GM18907 (cell line): ENCODE measurements at regions not wholly inside any gene's neighbourhood (a gene's known extent, or its start where the extent isn't known, plus 50 kb on each side); places are given as distances from the start of the nearest gene placed in this dataset.
"Not testable (repeated sequence)": the region's sequence is repeated elsewhere in the genome, so short reads cannot be mapped to it uniquely, and the experiment has no call there.

ENCODE experiments used
- ATAC-seq: cut with Tn5 transposase; IDR thresholded peaks from one replicate; pipeline ENCODE4 v1.9.1; 2021; ENCODE audit warnings: mild to moderate bottlenecking, moderate library complexity; ENCODE audit not compliant: unreplicated experiment

- ATAC-seq, result no peak
These were observed 66.7 kb upstream of the SAMD5 start for GRCh38 chr6:147441751-147442150.

GRCh38 chr6:147447835-147448611 lies 60.5 kb upstream of the SAMD5 start:
- ATAC-seq, result peak; percentile 80

DNA sequence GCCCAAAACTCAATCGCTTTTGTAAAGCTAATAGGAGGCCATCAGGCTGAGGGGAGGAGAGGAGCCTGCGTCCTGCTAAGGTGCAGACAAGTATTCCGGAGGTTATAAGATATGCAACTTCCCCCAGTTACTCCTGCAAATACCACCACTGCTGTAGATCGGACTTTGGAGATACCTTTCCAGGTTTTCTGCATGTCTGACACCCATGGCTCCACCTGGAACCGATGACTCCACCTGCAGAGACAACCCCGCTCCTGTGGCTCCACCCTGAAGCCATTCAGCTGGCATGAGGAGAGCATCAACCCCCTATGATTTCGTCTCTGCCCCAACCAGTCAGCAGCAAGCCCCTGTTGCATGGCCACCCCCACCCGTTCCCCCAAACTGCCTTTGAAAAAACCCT lies 59.7 kb upstream of the SAMD5 start:
- no peak for ATAC-seq

DNA sequence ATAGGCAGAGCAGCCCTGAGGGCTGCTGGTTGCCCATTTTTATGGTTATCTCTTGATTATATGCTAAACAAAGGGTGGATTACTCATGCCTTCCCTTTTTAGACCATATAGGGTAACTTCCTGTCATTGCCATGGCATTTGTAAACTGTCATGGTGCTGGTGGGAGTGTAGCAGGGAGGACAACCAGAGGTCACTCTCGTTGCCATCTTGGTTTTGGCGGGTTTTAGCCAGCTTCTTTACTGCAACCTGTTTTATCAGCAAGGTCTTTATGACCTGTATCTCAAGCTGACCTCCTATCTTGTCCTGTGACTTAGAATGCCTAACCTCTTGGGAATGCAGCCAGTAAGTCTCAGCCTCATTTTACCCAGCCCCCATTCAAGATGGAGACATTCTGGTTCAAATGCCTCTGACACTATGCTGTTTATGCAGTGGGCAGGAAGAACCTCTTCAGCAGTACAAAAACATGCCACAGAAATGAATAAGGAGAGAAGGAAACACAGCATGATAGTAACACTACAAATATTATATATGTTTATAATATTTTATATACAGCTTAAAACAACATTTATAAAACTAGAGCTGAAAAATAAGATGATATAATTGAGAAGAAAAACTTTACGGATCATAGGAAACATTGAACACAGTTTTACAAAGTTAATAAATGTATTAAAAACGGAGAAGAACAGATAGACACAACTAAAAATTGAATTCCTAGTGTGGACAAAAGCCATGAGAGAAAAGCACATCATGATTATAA lies 58.9 kb upstream of the SAMD5 start:
- no peak for ATAC-seq

GRCh38 chr6:147453361-147453760 lies 55.1 kb upstream of the SAMD5 start:
- no peak for ATAC-seq

GRCh38 chr6:147454862-147455261 lies 53.6 kb upstream of the SAMD5 start:
- not testable (repeated sequence) for ATAC-seq
